Astrocyte (in vitro differentiated cells and primary cell): ENCODE measurements at regions not wholly inside any gene's neighbourhood (a gene's known extent, or its start where the extent isn't known, plus 50 kb on each side); places are given as distances from the start of the nearest gene placed in this dataset.

ENCODE experiments used
- EZH2 ChIP-seq: IDR thresholded peaks from 2 replicates; pipeline ENCODE4 v1.6.1; 2012; ENCODE audit warnings: mild to moderate bottlenecking, low read length, inconsistent platforms; ENCODE audit not compliant: insufficient read depth
- TF ChIP-seq, protein P1 (sequence below): IDR thresholded peaks from 2 replicates; pipeline ENCODE4 v1.5.1; 2011; ENCODE audit warnings: low read depth, mild to moderate bottlenecking, inconsistent platforms, low read length, moderate library complexity; ENCODE audit not compliant: insufficient read depth

DNA sequence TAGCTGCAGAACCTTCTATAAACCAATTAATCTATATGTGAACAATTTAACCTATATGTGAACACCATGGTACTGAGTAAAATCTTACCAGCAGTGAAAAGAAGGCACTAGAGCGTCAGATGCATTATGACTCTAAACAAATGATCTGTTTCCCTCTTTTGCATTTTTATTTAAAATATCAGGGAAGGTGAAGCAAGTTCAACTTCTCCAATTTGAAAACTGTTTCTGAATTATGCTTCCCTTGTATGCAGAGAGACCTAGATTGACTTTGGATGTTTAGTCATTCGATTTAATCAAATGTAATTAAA, 80.9 kb downstream of the DAD1 start:
- TF ChIP-seq, protein P1, sequence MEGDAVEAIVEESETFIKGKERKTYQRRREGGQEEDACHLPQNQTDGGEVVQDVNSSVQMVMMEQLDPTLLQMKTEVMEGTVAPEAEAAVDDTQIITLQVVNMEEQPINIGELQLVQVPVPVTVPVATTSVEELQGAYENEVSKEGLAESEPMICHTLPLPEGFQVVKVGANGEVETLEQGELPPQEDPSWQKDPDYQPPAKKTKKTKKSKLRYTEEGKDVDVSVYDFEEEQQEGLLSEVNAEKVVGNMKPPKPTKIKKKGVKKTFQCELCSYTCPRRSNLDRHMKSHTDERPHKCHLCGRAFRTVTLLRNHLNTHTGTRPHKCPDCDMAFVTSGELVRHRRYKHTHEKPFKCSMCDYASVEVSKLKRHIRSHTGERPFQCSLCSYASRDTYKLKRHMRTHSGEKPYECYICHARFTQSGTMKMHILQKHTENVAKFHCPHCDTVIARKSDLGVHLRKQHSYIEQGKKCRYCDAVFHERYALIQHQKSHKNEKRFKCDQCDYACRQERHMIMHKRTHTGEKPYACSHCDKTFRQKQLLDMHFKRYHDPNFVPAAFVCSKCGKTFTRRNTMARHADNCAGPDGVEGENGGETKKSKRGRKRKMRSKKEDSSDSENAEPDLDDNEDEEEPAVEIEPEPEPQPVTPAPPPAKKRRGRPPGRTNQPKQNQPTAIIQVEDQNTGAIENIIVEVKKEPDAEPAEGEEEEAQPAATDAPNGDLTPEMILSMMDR: no peak
- TF ChIP-seq EZH2: no peak
